ENCODE measurements at regions not wholly inside any gene's neighbourhood (a gene's known extent, or its start where the extent isn't known, plus 50 kb on each side); places are given as distances from the start of the nearest gene placed in this dataset.

DNA sequence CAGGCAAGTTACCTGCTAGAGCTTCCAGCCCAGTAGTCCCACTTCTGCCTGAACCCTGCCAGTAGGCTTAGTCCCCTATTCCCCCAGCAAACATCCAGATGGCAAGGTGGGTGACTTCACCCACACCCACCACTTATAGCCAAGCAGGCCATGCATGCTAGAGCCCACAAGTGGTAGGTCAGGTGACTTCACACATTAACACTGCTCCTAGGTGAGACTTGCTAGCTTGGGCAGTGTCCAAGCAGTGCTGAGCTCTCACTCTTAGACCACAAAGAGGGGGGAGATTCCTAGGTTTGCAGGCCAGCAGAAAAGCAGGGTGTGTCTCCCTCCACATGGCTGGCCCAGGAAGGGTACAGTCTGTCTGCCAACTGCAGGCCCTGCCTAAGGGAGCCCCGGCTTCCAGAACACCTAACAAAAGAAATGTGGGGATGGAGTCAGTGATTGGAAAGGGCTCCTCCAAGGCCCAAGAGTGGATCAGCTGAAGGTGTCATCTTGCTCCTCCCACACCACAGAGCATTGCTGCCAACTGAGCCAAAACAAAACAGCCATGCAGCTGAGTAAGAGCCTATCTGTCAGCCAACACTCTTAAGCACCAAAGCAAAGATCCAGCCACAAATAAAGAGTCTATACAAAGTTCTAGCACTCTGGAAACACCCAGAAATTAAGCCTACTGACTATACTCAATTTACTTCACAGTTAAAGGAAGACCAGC is 158.1 kb upstream of the USP38 start:
- Histone ChIP-seq H3K4me2 (ENCODE audit: low read depth, low read length) (no peak overlapping the region), H3K9ac (ENCODE audit: insufficient read depth, low read depth, low read length) (no peak overlapping the region), H2AFZ (ENCODE audit: low read length) (no peak overlapping the region), H4K20me1 (ENCODE audit: insufficient read depth, low read length) (no peaks in the 10 kb centered on the region), H3K27me3 (ENCODE audit: control insufficient read depth in 1 of 2, insufficient read depth in 2 of 2, low read length in 2 of 2) (no peaks in the 10 kb centered on the region), H3K79me2 (ENCODE audit: insufficient read depth, low read length) (no peaks in the 10 kb centered on the region), H3K9me3 (ENCODE audit: low read length) (no peaks in the 10 kb centered on the region), H3K4me3 (replicated peaks in 1 of 3; ENCODE audit: insufficient read depth in 1 of 3, low read depth in 2 of 3, low read length in 3 of 3) (no peak overlapping the region), H3K4me1 (ENCODE audit: insufficient read depth, low read length) (no peaks in the 10 kb centered on the region), H3K27ac (ENCODE audit: extremely low read length, insufficient read depth, low read length) (no peak overlapping the region), H3K36me3 (replicated peaks in 1 of 2; ENCODE audit: control insufficient read depth in 1 of 2, insufficient read depth in 2 of 2, low read length in 2 of 2) (no peaks in the 10 kb centered on the region)
- FAIRE-seq (no peak), ATAC-seq (no peak), DNase-seq (ENCODE audit: low spot score) (no peak)
- ChIA-PET POLR2A (no interaction called here), CTCF (ENCODE audit: low intra/inter-chr PET ratio, low total read pairs) (no interaction called here)
- TF ChIP-seq, protein P1, sequence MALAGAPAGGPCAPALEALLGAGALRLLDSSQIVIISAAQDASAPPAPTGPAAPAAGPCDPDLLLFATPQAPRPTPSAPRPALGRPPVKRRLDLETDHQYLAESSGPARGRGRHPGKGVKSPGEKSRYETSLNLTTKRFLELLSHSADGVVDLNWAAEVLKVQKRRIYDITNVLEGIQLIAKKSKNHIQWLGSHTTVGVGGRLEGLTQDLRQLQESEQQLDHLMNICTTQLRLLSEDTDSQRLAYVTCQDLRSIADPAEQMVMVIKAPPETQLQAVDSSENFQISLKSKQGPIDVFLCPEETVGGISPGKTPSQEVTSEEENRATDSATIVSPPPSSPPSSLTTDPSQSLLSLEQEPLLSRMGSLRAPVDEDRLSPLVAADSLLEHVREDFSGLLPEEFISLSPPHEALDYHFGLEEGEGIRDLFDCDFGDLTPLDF (CRISPR knock-in tag; IDR thresholded peaks at IDR 0.05): no peak
- 0% methylated on average over 1 of the region's 1 CpG for WGBS (ENCODE audit: low lambda C conversion rate)
- in situ Hi-C loops (cut with HindIII; ENCODE audit: extremely low pct_ligation_motif_present, low pct_unique_long_range_greater_than_20kb) (no loop called here), intact Hi-C loops (cut with micrococcal nuclease; ENCODE audit: unreplicated experiment) (no loop called here)
- BruUV-seq (replicated peaks): no TSS peak

DNA sequence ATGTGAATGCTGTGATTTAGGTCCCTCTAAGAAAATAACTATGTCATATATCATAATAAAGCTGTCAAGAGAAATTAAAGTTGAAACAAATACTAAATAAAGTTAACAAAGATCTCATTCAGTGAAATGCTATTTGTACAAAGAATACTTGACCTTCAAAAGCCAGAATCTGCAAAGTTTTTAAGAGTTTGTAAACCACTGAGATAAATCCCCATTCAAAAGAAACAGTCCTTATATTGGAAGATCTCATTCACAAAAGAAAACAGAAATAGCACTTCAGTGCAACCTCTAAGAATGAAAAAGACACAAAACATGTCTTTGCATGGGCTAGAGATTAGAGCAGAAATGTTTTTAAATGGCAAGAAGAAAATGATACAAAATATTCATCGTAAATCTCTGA is 149.1 kb upstream of the USP38 start:
- DNase-seq (ENCODE audit: low spot score): no peak
- Histone ChIP-seq H4K20me1 (ENCODE audit: insufficient read depth, low read length) (no peaks in the 10 kb centered on the region), H3K4me2 (ENCODE audit: low read depth, low read length) (no peak overlapping the region), H3K9ac (ENCODE audit: insufficient read depth, low read depth, low read length) (no peak overlapping the region), H3K79me2 (ENCODE audit: insufficient read depth, low read length) (no peaks in the 10 kb centered on the region), H3K27me3 (ENCODE audit: control insufficient read depth in 1 of 2, insufficient read depth in 2 of 2, low read length in 2 of 2) (no peaks in the 10 kb centered on the region), H3K27ac (ENCODE audit: extremely low read length, insufficient read depth, low read length) (no peak overlapping the region), H3K4me3 (replicated peaks in 1 of 3; ENCODE audit: insufficient read depth in 1 of 3, low read depth in 2 of 3, low read length in 3 of 3) (no peak overlapping the region), H3K4me1 (ENCODE audit: insufficient read depth, low read length) (no peaks in the 10 kb centered on the region), H3K36me3 (replicated peaks in 1 of 2; ENCODE audit: control insufficient read depth in 1 of 2, insufficient read depth in 2 of 2, low read length in 2 of 2) (no peaks in the 10 kb centered on the region), H2AFZ (ENCODE audit: low read length) (no peak overlapping the region), H3K9me3 (ENCODE audit: low read length) (no peaks in the 10 kb centered on the region)
- CTCF ChIA-PET (ENCODE audit: low intra/inter-chr PET ratio, low total read pairs): no interaction called here
- no peak for FAIRE-seq
- POLR2A ChIA-PET: no interaction called here
- ATAC-seq: no peak
- intact Hi-C loops (cut with micrococcal nuclease; ENCODE audit: unreplicated experiment): no loop called here
- no TSS peak for BruUV-seq (replicated peaks)
- in situ Hi-C loops (cut with HindIII; ENCODE audit: extremely low pct_ligation_motif_present, low pct_unique_long_range_greater_than_20kb): no loop called here
- 45% methylated on average over 1 of the region's 1 CpG for WGBS (ENCODE audit: low lambda C conversion rate)
- TF ChIP-seq TOPORS (CRISPR knock-in tag; IDR thresholded peaks at IDR 0.05) (no peak), ZNF556 (CRISPR knock-in tag; IDR thresholded peaks at IDR 0.05; ENCODE audit: borderline replicate concordance) (no peak), ZNF570 (CRISPR knock-in tag; IDR thresholded peaks at IDR 0.05; ENCODE audit: borderline replicate concordance) (no peak), SRSF9 (IDR thresholded peaks at IDR 0.05; ENCODE audit: borderline replicate concordance, insufficient read depth, low read depth, low read length, poor library complexity, severe bottlenecking) (no peak), TBP (CRISPR knock-in tag; IDR thresholded peaks at IDR 0.05) (no peak), THYN1 (CRISPR knock-in tag; IDR thresholded peaks at IDR 0.05; ENCODE audit: borderline replicate concordance, low read depth) (no peak), ZNF234 (CRISPR knock-in tag; conservative IDR thresholded peaks at IDR 0.05) (no peak), ZNF788 (CRISPR knock-in tag; IDR thresholded peaks at IDR 0.05; ENCODE audit: borderline replicate concordance) (no peak), PLRG1 (conservative IDR thresholded peaks at IDR 0.05) (no peak), ZNF331 (CRISPR knock-in tag; IDR thresholded peaks at IDR 0.05) (no peak), ZNF674 (CRISPR knock-in tag; IDR thresholded peaks at IDR 0.05; ENCODE audit: low read depth) (no peak), FOXP1 (IDR thresholded peaks at IDR 0.05) (no peak), FOXP1 (CRISPR knock-in tag; IDR thresholded peaks at IDR 0.05) (no peak), SMAD3 (CRISPR knock-in tag; IDR thresholded peaks at IDR 0.05) (no peak), ZSCAN31 (CRISPR knock-in tag; IDR thresholded peaks at IDR 0.05; ENCODE audit: low read depth) (no peak)
- TF ChIP-seq, protein P2, sequence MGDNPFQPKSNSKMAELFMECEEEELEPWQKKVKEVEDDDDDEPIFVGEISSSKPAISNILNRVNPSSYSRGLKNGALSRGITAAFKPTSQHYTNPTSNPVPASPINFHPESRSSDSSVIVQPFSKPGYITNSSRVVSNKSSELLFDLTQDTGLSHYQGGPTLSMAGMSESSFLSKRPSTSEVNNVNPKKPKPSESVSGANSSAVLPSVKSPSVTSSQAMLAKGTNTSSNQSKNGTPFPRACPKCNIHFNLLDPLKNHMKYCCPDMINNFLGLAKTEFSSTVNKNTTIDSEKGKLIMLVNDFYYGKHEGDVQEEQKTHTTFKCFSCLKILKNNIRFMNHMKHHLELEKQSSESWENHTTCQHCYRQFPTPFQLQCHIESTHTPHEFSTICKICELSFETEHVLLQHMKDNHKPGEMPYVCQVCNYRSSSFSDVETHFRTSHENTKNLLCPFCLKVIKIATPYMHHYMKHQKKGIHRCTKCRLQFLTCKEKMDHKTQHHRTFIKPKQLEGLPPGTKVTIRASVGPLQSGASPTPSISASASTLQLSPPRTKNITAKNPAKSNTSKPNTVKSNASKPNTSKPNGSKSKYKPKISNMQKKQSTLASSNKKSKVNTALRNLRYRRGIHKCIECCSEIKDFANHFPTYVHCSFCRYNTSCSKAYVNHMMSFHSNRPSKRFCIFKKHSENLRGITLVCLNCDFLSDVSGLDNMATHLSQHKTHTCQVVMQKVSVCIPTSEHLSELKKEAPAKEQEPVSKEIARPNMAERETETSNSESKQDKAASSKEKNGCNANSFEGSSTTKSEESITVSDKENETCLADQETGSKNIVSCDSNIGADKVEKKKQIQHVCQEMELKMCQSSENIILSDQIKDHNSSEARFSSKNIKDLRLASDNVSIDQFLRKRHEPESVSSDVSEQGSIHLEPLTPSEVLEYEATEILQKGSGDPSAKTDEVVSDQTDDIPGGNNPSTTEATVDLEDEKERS (CRISPR knock-in tag; IDR thresholded peaks at IDR 0.05): no peak
